ENCODE measurements at regions not wholly inside any gene's neighbourhood (a gene's known extent, or its start where the extent isn't known, plus 50 kb on each side); places are given as distances from the start of the nearest gene placed in this dataset.

- intact Hi-C loops (cut with DNase I, micrococcal nuclease) = no loop called here
- H3K27ac Mint-ChIP-seq = no peak overlapping the region
- H3K36me3 Mint-ChIP-seq (ENCODE audit: low read depth) = no peaks in the 10 kb centered on the region
- H3K27me3 Mint-ChIP-seq = no peaks in the 10 kb centered on the region
- no peak overlapping the region for H3K4me3 Mint-ChIP-seq
- ATAC-seq = no peak
- no peaks in the 10 kb centered on the region for H3K4me1 Mint-ChIP-seq
- POLR2A ChIA-PET = no interaction called here
- DNase-seq = no peak
- H3K9me3 Mint-ChIP-seq (ENCODE audit: low read depth) = no peaks in the 10 kb centered on the region
- CTCF ChIA-PET = no interaction called here
These were observed 438.5 kb downstream of the LRIG3 start for GRCh38 chr12:58481811-58482210.

GRCh38 chr12:58487255-58487654 is 433.0 kb downstream of the LRIG3 start:
- ATAC-seq (no peak), DNase-seq (no peak)
- CTCF ChIA-PET = interaction anchor here (0.9 kb wide), 1 partner anchor 54 kb away, joined by 3 read pairs; no protein-coding TSS in a partner anchor
- Mint-ChIP-seq H3K36me3 (ENCODE audit: low read depth) (no peaks in the 10 kb centered on the region), H3K27ac (no peak overlapping the region), H3K4me3 (no peak overlapping the region), H3K27me3 (peaks cover 1% of the 10 kb centered on the region), H3K4me1 (no peaks in the 10 kb centered on the region), H3K9me3 (ENCODE audit: low read depth) (no peaks in the 10 kb centered on the region)
- intact Hi-C loops (cut with DNase I, micrococcal nuclease) = no loop called here
- POLR2A ChIA-PET = no interaction called here

- Mint-ChIP-seq H3K4me3 (no peak overlapping the region), H3K27me3 (peaks cover 1% of the 10 kb centered on the region), H3K27ac (no peak overlapping the region), H3K9me3 (ENCODE audit: low read depth) (no peaks in the 10 kb centered on the region), H3K4me1 (no peaks in the 10 kb centered on the region), H3K36me3 (ENCODE audit: low read depth) (no peaks in the 10 kb centered on the region)
- POLR2A ChIA-PET = no interaction called here
- intact Hi-C loops (cut with DNase I, micrococcal nuclease) = no loop called here
- DNase-seq (no peak), ATAC-seq (no peak)
- CTCF ChIA-PET = interaction anchor here (0.9 kb wide), 1 partner anchor 54 kb away, joined by 3 read pairs; no protein-coding TSS in a partner anchor
These were observed 432.6 kb downstream of the LRIG3 start for GRCh38 chr12:58487678-58488161.

GRCh38 chr12:58489394-58489793 is 430.9 kb downstream of the LRIG3 start:
- intact Hi-C loops (cut with DNase I, micrococcal nuclease) = no loop called here
- H3K27me3 Mint-ChIP-seq = peaks cover 1% of the 10 kb centered on the region
- no peaks in the 10 kb centered on the region for H3K4me1 Mint-ChIP-seq
- H3K9me3 Mint-ChIP-seq (ENCODE audit: low read depth) = no peaks in the 10 kb centered on the region
- DNase-seq = no peak
- POLR2A ChIA-PET = no interaction called here
- no peaks in the 10 kb centered on the region for H3K36me3 Mint-ChIP-seq (ENCODE audit: low read depth)
- no peak for ATAC-seq
- no peak overlapping the region for H3K27ac Mint-ChIP-seq
- CTCF ChIA-PET = no interaction called here
- H3K4me3 Mint-ChIP-seq = no peak overlapping the region

DNA sequence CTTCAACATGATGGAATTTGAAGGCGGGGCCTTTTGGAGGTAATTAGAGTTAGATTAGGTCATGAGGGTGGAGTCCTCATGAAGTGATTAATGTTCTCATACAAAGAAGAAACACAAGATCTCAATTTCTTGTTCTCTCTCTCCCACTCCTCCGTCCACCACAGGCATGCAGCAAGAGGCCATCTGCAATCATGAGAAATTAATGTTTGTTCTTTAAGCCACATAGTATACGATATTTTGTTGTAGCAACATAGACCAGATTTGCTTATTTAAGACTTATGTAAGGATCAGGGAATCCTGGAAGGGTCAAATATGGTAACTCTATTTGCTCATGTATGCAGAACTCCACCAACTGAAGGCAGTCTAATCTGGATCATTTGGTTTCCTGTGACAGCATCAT is 429.0 kb downstream of the LRIG3 start:
- ATAC-seq (no peak), DNase-seq (no peak)
- POLR2A ChIA-PET = no interaction called here
- H3K4me1 Mint-ChIP-seq = no peaks in the 10 kb centered on the region
- peaks cover 1% of the 10 kb centered on the region for H3K27me3 Mint-ChIP-seq
- intact Hi-C loops (cut with DNase I, micrococcal nuclease) = no loop called here
- H3K4me3 Mint-ChIP-seq = no peak overlapping the region
- CTCF ChIA-PET = no interaction called here
- H3K9me3 Mint-ChIP-seq (ENCODE audit: low read depth) = no peaks in the 10 kb centered on the region
- H3K27ac Mint-ChIP-seq = no peak overlapping the region
- H3K36me3 Mint-ChIP-seq (ENCODE audit: low read depth) = no peaks in the 10 kb centered on the region

GRCh38 chr12:58496411-58497190 is 423.7 kb downstream of the LRIG3 start:
- intact Hi-C loops (cut with DNase I, micrococcal nuclease) = no loop called here
- no peaks in the 10 kb centered on the region for H3K9me3 Mint-ChIP-seq (ENCODE audit: low read depth)
- ChIA-PET CTCF (no interaction called here), POLR2A (no interaction called here)
- no peaks in the 10 kb centered on the region for H3K4me1 Mint-ChIP-seq
- no peaks in the 10 kb centered on the region for H3K27me3 Mint-ChIP-seq
- H3K27ac Mint-ChIP-seq = no peak overlapping the region
- no peak for DNase-seq
- no peak overlapping the region for H3K4me3 Mint-ChIP-seq
- no peaks in the 10 kb centered on the region for H3K36me3 Mint-ChIP-seq (ENCODE audit: low read depth)
- no peak for ATAC-seq

DNA sequence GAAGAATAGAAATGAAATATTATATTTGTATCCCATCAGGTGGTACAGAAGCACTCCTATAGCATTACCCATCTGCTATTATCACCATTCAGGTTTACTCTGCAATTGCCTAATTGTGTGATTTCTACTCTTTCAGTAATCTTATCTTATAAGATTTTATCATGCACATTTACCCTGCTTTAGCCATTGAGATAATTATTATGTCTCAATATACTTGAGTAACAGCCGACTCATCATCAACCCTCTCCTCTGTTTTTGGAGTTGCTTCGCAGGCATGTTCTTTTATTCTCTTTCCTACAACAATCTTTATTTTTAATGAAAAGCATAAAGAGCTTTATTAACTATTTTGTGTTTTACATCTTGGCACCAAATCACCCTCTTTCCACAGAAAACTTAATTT is 419.9 kb downstream of the LRIG3 start:
- intact Hi-C loops (cut with DNase I, micrococcal nuclease) = no loop called here
- no peaks in the 10 kb centered on the region for H3K4me1 Mint-ChIP-seq
- no peak overlapping the region for H3K27ac Mint-ChIP-seq
- no peak for DNase-seq
- no peaks in the 10 kb centered on the region for H3K27me3 Mint-ChIP-seq
- ATAC-seq = no peak
- no peaks in the 10 kb centered on the region for H3K36me3 Mint-ChIP-seq (ENCODE audit: low read depth)
- H3K4me3 Mint-ChIP-seq = no peak overlapping the region
- no peaks in the 10 kb centered on the region for H3K9me3 Mint-ChIP-seq (ENCODE audit: low read depth)
- ChIA-PET CTCF (interaction anchor here (1.0 kb wide), 1 partner anchor 12 kb away, joined by 4 read pairs; no protein-coding TSS in a partner anchor), POLR2A (interaction anchor here (0.6 kb wide), 1 partner anchor 8 kb away, joined by 3 read pairs; no protein-coding TSS in a partner anchor)

DNA sequence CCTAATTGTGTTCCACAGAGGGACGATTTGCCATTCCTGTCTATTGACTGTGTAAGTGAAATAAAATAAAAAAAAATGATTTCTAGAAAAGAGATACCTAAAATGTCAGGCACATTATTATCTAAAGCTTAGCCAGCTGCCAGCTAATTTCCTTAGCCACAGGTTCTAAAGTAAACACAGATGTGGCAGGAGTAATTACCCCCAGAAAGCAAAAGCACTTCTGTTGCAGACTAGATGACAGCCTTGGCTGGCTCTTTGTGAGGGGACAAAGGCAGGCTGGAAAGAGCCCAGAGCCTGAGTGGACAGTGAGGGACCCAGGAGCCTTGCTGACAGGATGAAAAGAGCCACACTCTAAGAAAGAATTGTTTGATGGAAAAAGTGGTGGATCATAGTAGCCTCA is 418.1 kb downstream of the LRIG3 start:
- CTCF ChIA-PET = no interaction called here

GRCh38 chr12:58502841-58503240 is 417.5 kb downstream of the LRIG3 start:
- no peak overlapping the region for H3K27ac Mint-ChIP-seq
- no peak overlapping the region for H3K4me3 Mint-ChIP-seq
- no peak for ATAC-seq
- ChIA-PET CTCF (no interaction called here), POLR2A (no interaction called here)
- peaks cover 2% of the 10 kb centered on the region for H3K27me3 Mint-ChIP-seq
- intact Hi-C loops (cut with DNase I, micrococcal nuclease) = no loop called here
- no peak for DNase-seq
- H3K4me1 Mint-ChIP-seq = no peaks in the 10 kb centered on the region
- no peaks in the 10 kb centered on the region for H3K36me3 Mint-ChIP-seq (ENCODE audit: low read depth)
- no peaks in the 10 kb centered on the region for H3K9me3 Mint-ChIP-seq (ENCODE audit: low read depth)

More for the DNA sequence above, 418.1 kb downstream of the LRIG3 start:
- no peaks in the 10 kb centered on the region for H3K9me3 Mint-ChIP-seq (ENCODE audit: low read depth)
- POLR2A ChIA-PET = no interaction called here
- DNase-seq = no peak
- no peak for ATAC-seq
- no peaks in the 10 kb centered on the region for H3K36me3 Mint-ChIP-seq (ENCODE audit: low read depth)
- peaks cover 2% of the 10 kb centered on the region for H3K27me3 Mint-ChIP-seq
- intact Hi-C loops (cut with DNase I, micrococcal nuclease) = no loop called here
- no peak overlapping the region for H3K4me3 Mint-ChIP-seq
- H3K27ac Mint-ChIP-seq = no peak overlapping the region
- H3K4me1 Mint-ChIP-seq = no peaks in the 10 kb centered on the region

DNA sequence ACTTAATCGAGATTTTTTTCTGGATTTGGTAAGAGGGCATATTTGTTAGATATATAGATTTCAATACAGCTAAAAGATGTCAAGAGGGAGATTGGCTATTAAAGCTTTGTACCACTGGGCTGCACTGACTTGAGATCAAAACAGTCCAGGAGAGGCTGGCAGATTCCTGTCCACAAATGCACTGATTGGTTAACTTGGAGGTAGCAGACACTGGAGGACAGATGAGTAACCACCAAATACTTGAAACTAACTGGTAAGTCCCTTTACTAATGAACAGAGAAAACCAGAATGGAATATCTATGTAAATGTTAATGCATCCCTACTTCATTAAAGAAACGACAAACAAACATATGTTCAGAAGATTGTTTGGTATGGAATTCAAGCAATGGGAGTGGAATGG is 416.6 kb downstream of the LRIG3 start:
- H3K27me3 Mint-ChIP-seq = peaks cover 2% of the 10 kb centered on the region
- ChIA-PET POLR2A (no interaction called here), CTCF (no interaction called here)
- no peaks in the 10 kb centered on the region for H3K36me3 Mint-ChIP-seq (ENCODE audit: low read depth)
- H3K4me3 Mint-ChIP-seq = no peak overlapping the region
- ATAC-seq (no peak), DNase-seq (no peak)
- no peak overlapping the region for H3K27ac Mint-ChIP-seq
- intact Hi-C loops (cut with DNase I, micrococcal nuclease) = no loop called here
- no peaks in the 10 kb centered on the region for H3K9me3 Mint-ChIP-seq (ENCODE audit: low read depth)
- no peaks in the 10 kb centered on the region for H3K4me1 Mint-ChIP-seq

DNA sequence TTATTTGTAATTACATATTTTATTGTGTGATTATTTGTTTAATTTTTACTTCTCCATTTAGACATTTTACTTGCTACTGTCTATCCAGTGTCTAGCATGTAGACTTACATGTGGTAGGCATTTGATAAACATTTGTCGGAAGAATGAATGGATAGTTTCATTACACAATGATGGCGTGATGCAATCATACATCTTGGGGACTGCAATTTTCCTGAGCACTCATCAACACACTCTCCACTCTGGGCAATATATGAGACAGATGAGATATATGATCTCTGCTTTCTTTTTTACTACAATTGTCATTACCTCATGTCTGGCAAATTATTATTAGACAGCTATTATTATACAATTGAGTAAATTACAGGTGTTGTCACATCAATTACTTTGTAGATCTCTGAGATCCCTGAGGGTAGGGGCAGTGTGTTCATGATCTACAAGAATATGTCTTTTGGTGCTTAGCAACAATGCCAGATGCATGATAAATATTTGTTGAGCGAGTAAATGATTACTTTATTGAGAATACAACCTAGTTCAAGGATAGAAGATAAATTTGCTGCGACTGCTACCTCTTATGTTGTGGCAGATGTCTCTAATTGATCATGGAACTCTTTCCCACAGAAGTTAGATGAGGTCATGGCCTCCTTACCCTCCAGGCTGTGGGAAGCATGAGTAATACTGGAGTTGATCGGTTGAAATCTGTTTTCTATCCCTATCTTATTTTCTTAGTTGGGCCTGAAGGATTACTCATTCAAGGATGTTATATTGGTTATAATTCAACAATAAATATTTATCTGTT is 416.0 kb downstream of the LRIG3 start:
- no peak overlapping the region for H3K27ac Mint-ChIP-seq
- peaks cover 2% of the 10 kb centered on the region for H3K27me3 Mint-ChIP-seq
- intact Hi-C loops (cut with DNase I, micrococcal nuclease) = no loop called here
- DNase-seq (no peak), ATAC-seq (no peak)
- POLR2A ChIA-PET = no interaction called here
- no peaks in the 10 kb centered on the region for H3K9me3 Mint-ChIP-seq (ENCODE audit: low read depth)
- CTCF ChIA-PET = no interaction called here
- H3K4me3 Mint-ChIP-seq = no peak overlapping the region
- no peaks in the 10 kb centered on the region for H3K4me1 Mint-ChIP-seq
- H3K36me3 Mint-ChIP-seq (ENCODE audit: low read depth) = no peaks in the 10 kb centered on the region

Data from activated CD4-positive, alpha-beta T cell treated with anti-CD3 and anti-CD28 coated beads for 36 hours (primary cell).